H9 (cell line): ENCODE measurements at regions not wholly inside any gene's neighbourhood (a gene's known extent, or its start where the extent isn't known, plus 50 kb on each side); places are given as distances from the start of the nearest gene placed in this dataset.

Experiments
- DNase-seq: peaks from one replicate; pipeline ENCODE4 v3.0.0-alpha.2; 2017
- H2AFZ ChIP-seq: one replicate; pipeline ENCODE4 v1.6.1; 2013; ENCODE audit warnings: mild to moderate bottlenecking, low read length, control low read depth, moderate library complexity
- H2AK5ac ChIP-seq: 2 replicates; pipeline ENCODE4 v1.6.1; 2013; ENCODE audit warnings: low read length, control low read depth, mixed read lengths; ENCODE audit not compliant: insufficient read length
- H2BK120ac ChIP-seq: one replicate; pipeline ENCODE4 v1.6.1; 2013; ENCODE audit warnings: low read depth, mild to moderate bottlenecking, low read length, control low read depth, inconsistent platforms; ENCODE audit not compliant: poor library complexity, severe bottlenecking
- H2BK12ac ChIP-seq: 2 replicates; pipeline ENCODE4 v1.6.1; 2013; ENCODE audit warnings: low read length, control low read depth, mixed read lengths, low read depth; ENCODE audit not compliant: insufficient read length
- H2BK15ac ChIP-seq: 2 replicates; pipeline ENCODE4 v1.6.1; 2013; ENCODE audit warnings: low read depth, low read length, control low read depth
- H2BK20ac ChIP-seq: one replicate; pipeline ENCODE4 v1.6.1; 2013; ENCODE audit warnings: low read depth, mild to moderate bottlenecking, low read length, control low read depth, inconsistent platforms; ENCODE audit not compliant: poor library complexity, severe bottlenecking
- H2BK5ac ChIP-seq: 2 replicates; pipeline ENCODE4 v1.6.1; 2013; ENCODE audit warnings: low read length, control low read depth, mixed read lengths; ENCODE audit not compliant: insufficient read length
- H3K14ac ChIP-seq: 2 replicates; pipeline ENCODE4 v1.6.1; 2013; ENCODE audit warnings: low read length, control low read depth; ENCODE audit not compliant: insufficient read depth
- H3K18ac ChIP-seq: 2 replicates; pipeline ENCODE4 v1.6.1; 2013; ENCODE audit warnings: low read depth, mild to moderate bottlenecking, mixed read lengths, low read length, control low read depth; ENCODE audit not compliant: insufficient read length
- H3K23ac ChIP-seq: 2 replicates; pipeline ENCODE4 v1.6.1; 2013; ENCODE audit warnings: low read length, control low read depth, mixed read lengths, low read depth; ENCODE audit not compliant: insufficient read length
- H3K23me2 ChIP-seq: 2 replicates; pipeline ENCODE4 v1.6.1; 2013; ENCODE audit warnings: low read depth, mild to moderate bottlenecking, mixed read lengths, low read length, control low read depth; ENCODE audit not compliant: insufficient read length, poor library complexity, severe bottlenecking
- H3K27ac ChIP-seq: 2 replicates; pipeline ENCODE4 v1.5.1; 2013; ENCODE audit warnings: low read length, control low read depth, mixed read lengths, low read depth; ENCODE audit not compliant: insufficient read length
- H3K27me3 ChIP-seq: 2 replicates; pipeline ENCODE4 v1.6.1; 2013; ENCODE audit warnings: low read length, control low read depth, inconsistent platforms; ENCODE audit not compliant: insufficient read depth
- H3K4ac ChIP-seq: 2 replicates; pipeline ENCODE4 v1.6.1; 2013; ENCODE audit warnings: low read depth, mild to moderate bottlenecking, control low read depth, inconsistent platforms, low read length, moderate library complexity
- H3K4me1 ChIP-seq: 2 replicates; pipeline ENCODE4 v1.6.1; 2013; ENCODE audit warnings: low read length, control low read depth, inconsistent platforms; ENCODE audit not compliant: insufficient read depth
- H3K4me2 ChIP-seq: 2 replicates; pipeline ENCODE4 v1.6.1; 2013; ENCODE audit warnings: low read length, control low read depth, mixed read lengths; ENCODE audit not compliant: insufficient read length, insufficient read depth
- H3K56ac ChIP-seq: 2 replicates; pipeline ENCODE4 v1.6.1; 2013; ENCODE audit warnings: low read depth, mild to moderate bottlenecking, mixed read lengths, low read length, control low read depth; ENCODE audit not compliant: insufficient read length
- H3K79me1 ChIP-seq: 2 replicates; pipeline ENCODE4 v1.6.1; 2013; ENCODE audit warnings: low read depth, mild to moderate bottlenecking, moderate library complexity, low read length, control low read depth, inconsistent platforms; ENCODE audit not compliant: insufficient read depth, poor library complexity, severe bottlenecking
- H3K79me2 ChIP-seq: 2 replicates; pipeline ENCODE4 v1.6.1; 2013; ENCODE audit warnings: low read length, control low read depth, inconsistent platforms; ENCODE audit not compliant: insufficient read depth
- H3K9ac ChIP-seq: 2 replicates; pipeline ENCODE4 v1.6.1; 2013; ENCODE audit warnings: low read length, control low read depth, mixed read lengths; ENCODE audit not compliant: insufficient read length; ENCODE audit errors: extremely low read depth
- H3K9me3 ChIP-seq: one replicate; pipeline ENCODE4 v1.6.1; 2013; ENCODE audit warnings: low read depth, low read length, inconsistent platforms; ENCODE audit not compliant: control insufficient read depth
- H3T11ph ChIP-seq: one replicate; pipeline ENCODE4 v1.6.1; 2013; ENCODE audit warnings: mild to moderate bottlenecking, low read length, control low read depth, inconsistent platforms
- H4K20me1 ChIP-seq: one replicate; pipeline ENCODE4 v1.6.1; 2013; ENCODE audit not compliant: control insufficient read depth, insufficient read length, insufficient read depth
- H4K5ac ChIP-seq: 2 replicates; pipeline ENCODE4 v1.6.1; 2013; ENCODE audit warnings: low read depth, mild to moderate bottlenecking, mixed read lengths, low read length, control low read depth; ENCODE audit not compliant: insufficient read length
- H4K8ac ChIP-seq: replicated peaks from 2 replicates; pipeline ENCODE4 v1.6.1; 2013; ENCODE audit warnings: low read length, control low read depth, mixed read lengths, low read depth; ENCODE audit not compliant: insufficient read length
- H4K91ac ChIP-seq: 2 replicates; pipeline ENCODE4 v1.6.1; 2013; ENCODE audit warnings: low read depth, mild to moderate bottlenecking, moderate library complexity, mixed read lengths, low read length, control low read depth; ENCODE audit not compliant: insufficient read length
- H3K27ac Mint-ChIP-seq, 3 experiments: 2 replicates in 2 of 3; 3 replicates in 1 of 3; pipeline ENCODE4 v1.8.0; 2020 to 2021; ENCODE audit warnings: mixed read lengths in 3 of 3, mild to moderate bottlenecking in 1 of 3, moderate library complexity in 1 of 3
- H3K27me3 Mint-ChIP-seq: 2 replicates; pipeline ENCODE4 v1.8.0; 2021; ENCODE audit warnings: low read depth, mild to moderate bottlenecking, moderate library complexity, mixed read lengths
- H3K36me3 Mint-ChIP-seq, 3 experiments: 2 replicates in 2 of 3; 3 replicates in 1 of 3; pipeline ENCODE4 v1.8.0; 2020 to 2021; ENCODE audit warnings: low read depth in 3 of 3, mixed read lengths in 3 of 3; ENCODE audit not compliant: insufficient read depth in 1 of 3
- H3K4me1 Mint-ChIP-seq, 2 experiments: 2 replicates each; pipeline ENCODE4 v1.8.0; 2020; ENCODE audit warnings: mixed read lengths in 2 of 2
- H3K4me3 Mint-ChIP-seq, 2 experiments: 2 replicates in 1 of 2; 3 replicates in 1 of 2; pipeline ENCODE4 v1.8.0; 2020 to 2021; ENCODE audit warnings: mild to moderate bottlenecking in 2 of 2, mixed read lengths in 2 of 2, moderate library complexity in 1 of 2
- H3K9me3 Mint-ChIP-seq, 2 experiments: 2 replicates in 1 of 2; 3 replicates in 1 of 2; pipeline ENCODE4 v1.8.0; 2020; ENCODE audit warnings: mild to moderate bottlenecking in 2 of 2, mixed read lengths in 2 of 2, moderate library complexity in 1 of 2
- CTCF ChIP-seq: fragments of 200-600 bp; sonication (generic); conservative IDR thresholded peaks from 3 replicates; pipeline ENCODE4 v1.8.0; 2021; ENCODE audit warnings: antibody characterized with exemption, mild to moderate bottlenecking
- WGBS: extraction: QIAGEN DNeasy Blood & Tissue Kit; methylation state at CpG from one replicate; pipeline ENCODE4 v1.1.7; 2013; ENCODE audit warnings: missing lambda C conversion rate, low lambda C conversion rate, mixed read lengths; ENCODE audit not compliant: insufficient read length; ENCODE audit errors: extremely low coverage; 5-methylcytosine and 5-hydroxymethylcytosine counted together

- Histone ChIP-seq H3K9ac (no peak overlapping the region), H3K4ac (no peak overlapping the region), H3K27me3 (no peaks in the 10 kb centered on the region), H4K5ac (no peak overlapping the region), H3K23ac (no peak overlapping the region), H3K14ac (no peak overlapping the region), H3K4me2 (no peak overlapping the region), H2BK12ac (no peak overlapping the region), H4K8ac (no peak overlapping the region), H3K79me1 (no peaks in the 10 kb centered on the region), H2AFZ (no peak overlapping the region), H3K27ac (no peak overlapping the region), H3K9me3 (no peaks in the 10 kb centered on the region), H2BK20ac (no peak overlapping the region), H2BK15ac (no peak overlapping the region), H3K4me1 (no peaks in the 10 kb centered on the region; the same call in 1 of the 2 replicates), H3K18ac (no peak overlapping the region), H3K79me2 (no peaks in the 10 kb centered on the region), H3K23me2 (no peaks in the 10 kb centered on the region), H4K20me1 (no peaks in the 10 kb centered on the region), H2BK120ac (no peak overlapping the region), H3K56ac (no peak overlapping the region), H2BK5ac (no peak overlapping the region), H3T11ph (no peak overlapping the region), H4K91ac (no peak overlapping the region), H2AK5ac (no peak overlapping the region)
- no CpG with 5 or more reads among the region's 3 CpGs for WGBS
- Mint-ChIP-seq H3K27ac (no peak overlapping the region), H3K27me3 (no peaks in the 10 kb centered on the region), H3K4me1 (peaks cover 4 to 5% of the 10 kb centered on the region in 2 experiments), H3K36me3 (no peaks in the 10 kb centered on the region), H3K9me3 (no peaks in the 10 kb centered on the region), H3K4me3 (no peak overlapping the region)
- DNase-seq: no peak
- no peak for TF ChIP-seq CTCF
Measured at GRCh38 chr2:181317511-181317910, 139.7 kb upstream of the ITGA4 start.
